Endothelial cell of umbilical vein (primary cell): ENCODE measurements at regions not wholly inside any gene's neighbourhood (a gene's known extent, or its start where the extent isn't known, plus 50 kb on each side); places are given as distances from the start of the nearest gene placed in this dataset.

Experiments used
- BruUV-seq: library from RNA; stranded (reverse); fragments of 400-500 nt; replicated peaks from 2 replicates; lab custom pipeline; 2021; lab: Mats Ljungman, UMichigan
- CTCF ChIA-PET: fragments of 300-600, 350-600 bp; sonication (Branson Sonifier 250); formaldehyde crosslinking; loops from one replicate; lab custom pipeline; 2021; ENCODE audit warnings: antibody characterized with exemption, inconsistent platforms; lab: Charles Lee
- POLR2A ChIA-PET: fragments of 300-600, 350-600 bp; sonication (Branson Sonifier 250); formaldehyde crosslinking; loops from one replicate; lab custom pipeline; 2021; ENCODE audit warnings: antibody characterized with exemption, inconsistent platforms; lab: Charles Lee
- DNase-seq: peaks from one replicate; pipeline ENCODE4 v3.0.0-alpha.2; 2011; ENCODE audit warnings: low read depth, low spot score
- FAIRE-seq: peaks from 2 replicates; lab custom pipeline; 2011; peaks lifted over from hg19 to GRCh38; lab: Jason Lieb, UNC
- H2AFZ ChIP-seq: 2 replicates; pipeline ENCODE4 v1.6.0; 2012; ENCODE audit warnings: low read depth, low read length, control low read depth, inconsistent platforms
- H3K27ac ChIP-seq: 2 replicates; pipeline ENCODE4 v1.5.1; 2011; ENCODE audit warnings: low read depth, mild to moderate bottlenecking, control low read depth, low read length, moderate library complexity; ENCODE audit not compliant: insufficient read depth
- H3K27me3 ChIP-seq, 2 experiments: 2 replicates each; pipeline versions ENCODE4 v1.6.0 to v1.6.1; 2011; ENCODE audit warnings: low read length in 2 of 2, mixed read lengths in 1 of 2; ENCODE audit not compliant: control insufficient read depth in 2 of 2, insufficient read depth in 2 of 2
- H3K36me3 ChIP-seq, 2 experiments: 2 replicates in 1 of 2; 3 replicates in 1 of 2; pipeline ENCODE4 v1.5.1; 2011; ENCODE audit warnings: low read length in 2 of 2, mild to moderate bottlenecking in 1 of 2, moderate library complexity in 1 of 2; ENCODE audit not compliant: control insufficient read depth in 2 of 2, insufficient read depth in 2 of 2; ENCODE audit errors: extremely low read depth in 1 of 2
- H3K4me1 ChIP-seq: 3 replicates; pipeline ENCODE4 v1.5.1; 2011; ENCODE audit warnings: mild to moderate bottlenecking, low read length; ENCODE audit not compliant: control insufficient read depth, insufficient read depth; ENCODE audit errors: extremely low read depth
- H3K4me2 ChIP-seq: 2 replicates; pipeline ENCODE4 v1.6.1; 2011; ENCODE audit warnings: low read length, control low read depth, mixed read lengths; ENCODE audit not compliant: insufficient read depth
- H3K4me3 ChIP-seq, 3 experiments: fragments of 200-600 bp in 1 of 3; sonication (generic), shearing (Covaris generic) in 1 of 3; replicated peaks in 1 of 3; 2 replicates each; pipeline ENCODE4 v1.5.1; 2011 to 2016; ENCODE audit warnings: control low read depth in 3 of 3, low read length in 3 of 3, mild to moderate bottlenecking in 2 of 3, inconsistent platforms in 1 of 3, low read depth in 1 of 3, moderate library complexity in 1 of 3; ENCODE audit not compliant: insufficient read depth in 1 of 3
- H3K79me2 ChIP-seq: 2 replicates; pipeline ENCODE4 v1.6.0; 2012; ENCODE audit warnings: low read length, inconsistent platforms; ENCODE audit not compliant: control insufficient read depth, insufficient read depth
- H3K9ac ChIP-seq: replicated peaks from 2 replicates; pipeline ENCODE3; 2011; ENCODE audit warnings: low read length, control low read depth; ENCODE audit not compliant: insufficient read depth; ENCODE audit errors: extremely low read depth
- H3K9me1 ChIP-seq: replicated peaks from 3 replicates; pipeline ENCODE4 v1.6.0; 2011; ENCODE audit warnings: mild to moderate bottlenecking, low read length; ENCODE audit not compliant: control insufficient read depth, insufficient read depth; ENCODE audit errors: extremely low read depth
- H3K9me3 ChIP-seq: replicated peaks from 2 replicates; pipeline ENCODE4 v1.5.1; 2012; ENCODE audit warnings: low read length, inconsistent platforms; ENCODE audit not compliant: control insufficient read depth, insufficient read depth
- H4K20me1 ChIP-seq: replicated peaks from 2 replicates; pipeline ENCODE3; 2011; ENCODE audit warnings: mild to moderate bottlenecking, low read length; ENCODE audit not compliant: control insufficient read depth, insufficient read depth; ENCODE audit errors: extremely low read depth
- CTCF ChIP-seq, 2 donors: IDR thresholded peaks; 1 replicate in 1 of 2; 2 replicates in 1 of 2; pipeline ENCODE4 v1.5.1; 2011; ENCODE audit warnings: low read length in 2 of 2, mild to moderate bottlenecking in 2 of 2, moderate library complexity in 2 of 2, control low read depth in 1 of 2, inconsistent platforms in 1 of 2, low read depth in 1 of 2; ENCODE audit not compliant: insufficient read depth in 1 of 2; ENCODE audit errors: extremely low read depth in 1 of 2
- EZH2 ChIP-seq: IDR thresholded peaks from 2 replicates; pipeline ENCODE4 v1.6.1; 2012; ENCODE audit warnings: borderline replicate concordance, low read depth, mild to moderate bottlenecking, moderate library complexity, low read length, inconsistent platforms; ENCODE audit not compliant: severe bottlenecking
- FOS ChIP-seq: IDR thresholded peaks from 2 replicates; pipeline ENCODE4 v1.6.1; 2011; ENCODE audit warnings: mild to moderate bottlenecking, low read length, moderate library complexity, borderline replicate concordance; ENCODE audit not compliant: insufficient read depth
- GATA2 ChIP-seq: IDR thresholded peaks from 2 replicates; pipeline ENCODE4 v1.7.0; 2011; ENCODE audit warnings: low read depth, mild to moderate bottlenecking, moderate library complexity, mixed read lengths, low read length; ENCODE audit not compliant: insufficient read length, insufficient read depth
- JUN ChIP-seq: IDR thresholded peaks from 2 replicates; pipeline ENCODE4 v1.6.1; 2011; ENCODE audit warnings: borderline replicate concordance, low read depth; ENCODE audit not compliant: insufficient read length, insufficient read depth
- MYC ChIP-seq: IDR thresholded peaks from one replicate; pipeline ENCODE4 v1.6.1; 2011; ENCODE audit warnings: mild to moderate bottlenecking, low read depth, low read length
- POLR2A ChIP-seq: IDR thresholded peaks from 2 replicates; pipeline ENCODE4 v1.6.1; 2012; ENCODE audit warnings: low read depth, mild to moderate bottlenecking, control low read depth, low read length
- POLR2AphosphoS5 ChIP-seq: IDR thresholded peaks from 2 replicates; pipeline ENCODE4 v1.6.1; 2012; ENCODE audit warnings: low read depth, mild to moderate bottlenecking, control low read depth, low read length, moderate library complexity; ENCODE audit not compliant: insufficient read depth
- dilution Hi-C: fragments of 300-500 bp; cut with MboI; formaldehyde crosslinking; loops from one replicate; pipeline ENCODE4 v1.15.0; 2019; ENCODE audit warnings: low sequenced_read_pairs; ENCODE audit not compliant: extremely low pct_ligation_motif_present
- intact Hi-C: fragments of 100-400 bp; cut with micrococcal nuclease; formaldehyde crosslinking; loops from one replicate; pipeline ENCODE4 v1.10.0; 2022
- TF ChIP-seq, protein P1 (sequence below): IDR thresholded peaks from 2 replicates; pipeline ENCODE4 v1.6.1; 2011; ENCODE audit not compliant: insufficient read depth, insufficient read length

DNA sequence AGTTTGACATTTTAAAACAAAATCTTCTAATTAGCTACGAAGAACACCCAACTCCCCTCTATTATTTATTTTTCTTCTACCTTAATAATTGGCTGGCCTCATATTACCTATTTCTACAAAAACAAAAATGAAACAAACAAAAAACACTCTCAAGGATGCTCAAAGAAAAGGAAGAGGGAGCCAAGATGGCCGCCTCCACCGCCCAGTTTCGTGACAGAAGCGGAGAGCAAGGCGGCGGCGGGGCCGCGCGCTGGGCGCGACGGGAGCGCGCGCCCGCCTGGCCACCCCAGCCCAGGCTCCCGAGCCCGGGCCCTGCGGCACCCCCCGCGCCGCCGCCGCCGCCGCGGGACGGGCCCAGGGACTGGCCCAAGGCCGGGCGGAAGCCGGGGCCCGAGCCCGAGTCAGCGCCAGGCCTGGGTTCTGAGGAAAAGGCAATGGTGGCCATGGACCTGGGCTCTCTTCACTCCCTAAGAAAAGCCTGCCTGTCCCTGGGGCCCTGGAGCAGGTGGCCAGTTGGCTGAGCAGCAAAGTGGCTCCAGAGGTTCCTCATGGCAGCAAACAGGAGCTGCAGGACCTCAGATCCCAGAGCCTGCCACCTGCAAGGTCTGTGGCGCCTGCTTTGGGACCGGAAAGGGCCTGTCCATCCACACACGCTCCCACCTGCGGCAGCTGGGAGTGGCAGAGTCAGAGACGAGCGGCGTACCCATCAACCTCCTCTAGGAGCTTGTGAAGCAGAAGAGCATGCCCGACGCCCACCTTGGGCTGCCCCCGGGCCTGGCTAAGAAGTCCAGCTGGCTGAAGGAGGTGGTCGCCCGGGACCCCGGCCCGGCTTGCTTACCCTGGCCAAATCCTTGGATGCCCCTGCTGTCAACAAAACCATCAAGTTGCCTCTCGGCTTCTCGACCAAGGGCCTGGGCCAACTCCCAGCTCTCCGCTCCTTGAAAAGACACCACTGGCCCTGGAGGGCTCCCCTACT is 543.2 kb upstream of the CCDC179 start:
- intact Hi-C loops, result no loop called here
- Histone ChIP-seq H3K36me3 (no peaks in the 10 kb centered on the region), H3K4me3 (no peak overlapping the region), H3K9ac (no peak overlapping the region), H3K4me1 (no peaks in the 10 kb centered on the region), H3K27ac (no peak overlapping the region), H3K9me3 (no peaks in the 10 kb centered on the region), H4K20me1 (no peaks in the 10 kb centered on the region), H3K4me2 (no peak overlapping the region), H3K79me2 (no peaks in the 10 kb centered on the region), H2AFZ (no peak overlapping the region), H3K9me1 (no peaks in the 10 kb centered on the region), H3K27me3 (no peaks in the 10 kb centered on the region)
- TF ChIP-seq EZH2 (no peak), CTCF (IDR thresholded peaks at IDR 0.05; ENCODE audit: extremely low read depth in 1 of 2, insufficient read depth in 1 of 2, low read depth in 1 of 2, low read length in 2 of 2) (no peak), JUN (no peak), GATA2 (no peak), POLR2A (no peak), FOS (no peak), MYC (no peak), POLR2AphosphoS5 (no peak)
- TF ChIP-seq, protein P1, sequence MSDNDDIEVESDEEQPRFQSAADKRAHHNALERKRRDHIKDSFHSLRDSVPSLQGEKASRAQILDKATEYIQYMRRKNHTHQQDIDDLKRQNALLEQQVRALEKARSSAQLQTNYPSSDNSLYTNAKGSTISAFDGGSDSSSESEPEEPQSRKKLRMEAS, result no peak
- CTCF ChIA-PET, result no interaction called here
- DNase-seq, result no peak
- FAIRE-seq, result no peak
- no TSS peak for BruUV-seq
- POLR2A ChIA-PET, result no interaction called here
- dilution Hi-C loops, result no loop called here
